ENCODE measurements at regions not wholly inside any gene's neighbourhood (a gene's known extent, or its start where the extent isn't known, plus 50 kb on each side); places are given as distances from the start of the nearest gene placed in this dataset.

DNA sequence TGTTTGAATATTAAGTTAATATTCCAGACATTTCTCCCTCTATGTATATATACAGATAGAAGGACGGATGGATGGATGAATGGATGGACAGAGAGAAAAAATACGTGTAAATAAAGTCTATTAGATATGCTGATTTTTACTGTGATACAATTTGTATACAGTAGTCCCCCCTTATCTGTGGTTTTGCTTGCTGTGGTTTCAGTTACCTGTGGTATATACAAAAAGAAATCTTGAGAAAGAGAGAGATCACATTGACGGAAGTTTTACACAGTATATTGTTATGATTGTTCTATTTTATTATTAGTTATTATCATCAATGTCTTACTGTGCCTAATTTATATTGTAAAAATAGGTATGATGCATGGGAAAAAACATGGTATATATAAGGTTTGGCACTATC lies 290.2 kb downstream of the UTRN start:
- Histone ChIP-seq H3K27ac (ENCODE audit: low read depth, low read length, poor library complexity, severe bottlenecking) (no peak overlapping the region), H3K9me3 (ENCODE audit: low read length) (no peaks in the 10 kb centered on the region), H3K4me3 (ENCODE audit: low read depth, low read length, poor library complexity, severe bottlenecking) (no peak overlapping the region), H3K79me2 (ENCODE audit: insufficient read depth, low read length) (no peaks in the 10 kb centered on the region), H4K20me1 (ENCODE audit: insufficient read depth, low read length) (no peaks in the 10 kb centered on the region), H3K9me2 (ENCODE audit: low read depth, low read length) (no peaks in the 10 kb centered on the region), H3K4me2 (ENCODE audit: low read length) (no peak overlapping the region), H3K27me3 (ENCODE audit: insufficient read depth, low read length) (no peaks in the 10 kb centered on the region), H3K9ac (ENCODE audit: low read length) (no peak overlapping the region), H3K4me1 (ENCODE audit: insufficient read depth, low read length, severe bottlenecking) (no peaks in the 10 kb centered on the region), H3K36me3 (ENCODE audit: insufficient read depth, low read length) (no peaks in the 10 kb centered on the region), H3F3A (ENCODE audit: insufficient read depth, low read length) (no peaks in the 10 kb centered on the region), H2AFZ (ENCODE audit: low read length) (no peak overlapping the region)
- no peak for TF ChIP-seq EZH2 (IDR thresholded peaks at IDR 0.05; ENCODE audit: borderline replicate concordance, low read length)
- TF ChIP-seq, protein P1, sequence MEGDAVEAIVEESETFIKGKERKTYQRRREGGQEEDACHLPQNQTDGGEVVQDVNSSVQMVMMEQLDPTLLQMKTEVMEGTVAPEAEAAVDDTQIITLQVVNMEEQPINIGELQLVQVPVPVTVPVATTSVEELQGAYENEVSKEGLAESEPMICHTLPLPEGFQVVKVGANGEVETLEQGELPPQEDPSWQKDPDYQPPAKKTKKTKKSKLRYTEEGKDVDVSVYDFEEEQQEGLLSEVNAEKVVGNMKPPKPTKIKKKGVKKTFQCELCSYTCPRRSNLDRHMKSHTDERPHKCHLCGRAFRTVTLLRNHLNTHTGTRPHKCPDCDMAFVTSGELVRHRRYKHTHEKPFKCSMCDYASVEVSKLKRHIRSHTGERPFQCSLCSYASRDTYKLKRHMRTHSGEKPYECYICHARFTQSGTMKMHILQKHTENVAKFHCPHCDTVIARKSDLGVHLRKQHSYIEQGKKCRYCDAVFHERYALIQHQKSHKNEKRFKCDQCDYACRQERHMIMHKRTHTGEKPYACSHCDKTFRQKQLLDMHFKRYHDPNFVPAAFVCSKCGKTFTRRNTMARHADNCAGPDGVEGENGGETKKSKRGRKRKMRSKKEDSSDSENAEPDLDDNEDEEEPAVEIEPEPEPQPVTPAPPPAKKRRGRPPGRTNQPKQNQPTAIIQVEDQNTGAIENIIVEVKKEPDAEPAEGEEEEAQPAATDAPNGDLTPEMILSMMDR (IDR thresholded peaks at IDR 0.05; ENCODE audit: low read length): no peak

- H2AFZ ChIP-seq (ENCODE audit: low read length): no peak overlapping the region
- H3K36me3 ChIP-seq (ENCODE audit: insufficient read depth, low read length): no peaks in the 10 kb centered on the region
- no peaks in the 10 kb centered on the region for H3F3A ChIP-seq (ENCODE audit: insufficient read depth, low read length)
- H3K9me3 ChIP-seq (ENCODE audit: low read length): no peaks in the 10 kb centered on the region
- no peaks in the 10 kb centered on the region for H3K79me2 ChIP-seq (ENCODE audit: insufficient read depth, low read length)
- no peaks in the 10 kb centered on the region for H3K9me2 ChIP-seq (ENCODE audit: low read depth, low read length)
- H3K4me3 ChIP-seq (ENCODE audit: low read depth, low read length, poor library complexity, severe bottlenecking): no peak overlapping the region
- TF ChIP-seq EZH2 (IDR thresholded peaks at IDR 0.05; ENCODE audit: borderline replicate concordance, low read length): no peak
- TF ChIP-seq, protein P1 (IDR thresholded peaks at IDR 0.05; ENCODE audit: low read length): no peak
- no peak overlapping the region for H3K4me2 ChIP-seq (ENCODE audit: low read length)
- no peak overlapping the region for H3K9ac ChIP-seq (ENCODE audit: low read length)
- H3K27ac ChIP-seq (ENCODE audit: low read depth, low read length, poor library complexity, severe bottlenecking): no peak overlapping the region
- no peaks in the 10 kb centered on the region for H3K4me1 ChIP-seq (ENCODE audit: insufficient read depth, low read length, severe bottlenecking)
- no peaks in the 10 kb centered on the region for H4K20me1 ChIP-seq (ENCODE audit: insufficient read depth, low read length)
- no peaks in the 10 kb centered on the region for H3K27me3 ChIP-seq (ENCODE audit: insufficient read depth, low read length)
Measured at GRCh38 chr6:144576871-144577270, 291.7 kb downstream of the UTRN start.

DNA sequence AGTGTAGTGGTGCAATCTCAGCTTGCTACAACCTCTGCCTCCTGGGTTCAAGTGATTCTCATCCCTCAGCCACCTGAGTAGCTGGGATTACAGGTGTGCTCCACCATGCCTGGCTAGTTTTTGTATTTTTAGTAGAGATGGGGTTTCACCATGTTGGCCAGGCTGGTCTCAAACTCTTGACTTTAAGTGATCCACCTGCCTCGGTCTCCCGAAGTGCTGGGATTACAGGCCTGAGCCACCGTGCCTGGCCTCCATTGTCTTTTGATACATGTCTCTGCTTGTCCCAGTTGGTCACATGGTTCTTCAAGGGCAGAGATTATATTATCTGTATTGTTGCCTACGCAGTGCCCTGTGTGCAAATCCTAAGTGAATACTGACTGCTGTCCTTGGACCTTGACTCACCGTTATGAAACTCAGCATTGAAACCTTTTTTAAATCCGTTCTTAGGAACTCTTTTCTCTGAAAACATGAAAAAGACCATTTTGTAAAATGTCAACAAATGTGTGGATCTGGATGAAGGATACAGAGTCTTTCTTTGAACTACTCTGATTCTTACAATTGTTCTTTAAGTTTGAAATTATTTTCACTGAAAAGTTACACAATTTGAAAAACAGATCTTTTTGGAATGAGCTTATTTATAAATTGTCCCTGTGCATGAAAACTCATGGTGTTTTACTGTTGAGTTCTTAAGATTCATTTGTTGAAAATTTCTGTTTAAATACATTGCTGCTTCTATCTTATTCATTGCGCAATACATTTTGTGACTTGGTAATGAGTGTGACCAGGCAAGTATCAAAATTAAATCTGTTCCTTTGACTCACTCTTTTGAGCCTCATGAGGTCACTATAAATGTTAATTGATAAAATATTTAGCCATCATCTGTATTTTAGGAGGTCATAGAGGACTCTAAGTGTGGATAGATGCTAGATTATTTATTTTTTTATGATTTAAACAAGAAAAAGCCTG lies 293.5 kb downstream of the UTRN start:
- Histone ChIP-seq H3K36me3 (ENCODE audit: insufficient read depth, low read length) (no peaks in the 10 kb centered on the region), H3K9me2 (ENCODE audit: low read depth, low read length) (no peaks in the 10 kb centered on the region), H3K4me1 (ENCODE audit: insufficient read depth, low read length, severe bottlenecking) (peaks cover 12% of the 10 kb centered on the region), H3K4me3 (ENCODE audit: low read depth, low read length, poor library complexity, severe bottlenecking) (no peak overlapping the region), H3F3A (ENCODE audit: insufficient read depth, low read length) (no peaks in the 10 kb centered on the region), H3K27ac (ENCODE audit: low read depth, low read length, poor library complexity, severe bottlenecking) (no peak overlapping the region), H3K4me2 (ENCODE audit: low read length) (no peak overlapping the region), H3K27me3 (ENCODE audit: insufficient read depth, low read length) (no peaks in the 10 kb centered on the region), H4K20me1 (ENCODE audit: insufficient read depth, low read length) (no peaks in the 10 kb centered on the region), H2AFZ (ENCODE audit: low read length) (no peak overlapping the region), H3K9me3 (ENCODE audit: low read length) (no peaks in the 10 kb centered on the region), H3K9ac (ENCODE audit: low read length) (no peak overlapping the region), H3K79me2 (ENCODE audit: insufficient read depth, low read length) (no peaks in the 10 kb centered on the region)
- no peak for TF ChIP-seq EZH2 (IDR thresholded peaks at IDR 0.05; ENCODE audit: borderline replicate concordance, low read length)

Data from OCI-LY1 (cell line).